GM19099 (cell line): ENCODE measurements at regions not wholly inside any gene's neighbourhood (a gene's known extent, or its start where the extent isn't known, plus 50 kb on each side); places are given as distances from the start of the nearest gene placed in this dataset.

ENCODE experiments used
- POLR2A ChIP-seq: IDR thresholded peaks from 3 replicates; pipeline ENCODE4 v1.6.1; 2011; ENCODE audit warnings: low read depth; ENCODE audit not compliant: insufficient read length; ENCODE audit errors: extremely low read depth

GRCh38 chr22:49325531-49326395, 501.9 kb downstream of the BRD1 start:
- no peak for TF ChIP-seq POLR2A

- no peak for TF ChIP-seq POLR2A
Measured at GRCh38 chr22:49324527-49325491, 502.9 kb downstream of the BRD1 start.

DNA sequence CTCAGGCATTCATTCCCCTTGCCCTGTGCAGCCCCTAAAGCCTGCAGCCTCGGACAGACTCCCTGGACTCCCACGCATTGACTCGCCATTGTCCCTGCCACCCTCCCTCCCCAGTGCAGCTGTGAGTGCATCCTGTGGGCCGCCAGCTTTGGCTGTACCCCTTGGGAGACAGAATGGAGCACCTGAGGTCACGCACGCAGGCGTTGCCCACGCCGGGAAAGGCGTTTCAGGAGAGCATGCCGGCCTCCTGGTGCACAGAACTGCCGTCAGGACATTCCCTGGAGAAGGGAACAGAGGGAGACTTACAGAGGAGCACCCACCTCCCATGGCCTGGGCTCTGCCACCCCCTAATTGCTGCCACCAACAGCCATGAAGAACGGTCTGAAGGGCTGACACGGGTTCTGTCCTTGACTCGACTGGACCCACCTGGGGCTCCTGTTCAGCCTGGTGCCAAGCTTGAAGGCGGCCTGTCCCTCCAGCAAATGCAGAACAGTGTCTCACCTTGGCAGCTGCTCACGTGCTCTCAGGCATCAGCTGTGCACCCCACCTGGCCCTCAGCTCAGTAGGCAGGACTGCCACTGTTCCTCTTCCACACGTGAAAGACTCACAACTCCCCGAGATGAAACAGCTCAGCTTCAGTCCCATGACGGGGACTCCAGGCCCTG, 503.8 kb downstream of the BRD1 start:
- TF ChIP-seq POLR2A, result no peak

GRCh38 chr22:49322861-49323622, 504.6 kb downstream of the BRD1 start:
- TF ChIP-seq POLR2A, result no peak

GRCh38 chr22:49322231-49322630, 505.4 kb downstream of the BRD1 start:
- no peak for TF ChIP-seq POLR2A

GRCh38 chr22:49321477-49322055, 506.1 kb downstream of the BRD1 start:
- no peak for TF ChIP-seq POLR2A

DNA sequence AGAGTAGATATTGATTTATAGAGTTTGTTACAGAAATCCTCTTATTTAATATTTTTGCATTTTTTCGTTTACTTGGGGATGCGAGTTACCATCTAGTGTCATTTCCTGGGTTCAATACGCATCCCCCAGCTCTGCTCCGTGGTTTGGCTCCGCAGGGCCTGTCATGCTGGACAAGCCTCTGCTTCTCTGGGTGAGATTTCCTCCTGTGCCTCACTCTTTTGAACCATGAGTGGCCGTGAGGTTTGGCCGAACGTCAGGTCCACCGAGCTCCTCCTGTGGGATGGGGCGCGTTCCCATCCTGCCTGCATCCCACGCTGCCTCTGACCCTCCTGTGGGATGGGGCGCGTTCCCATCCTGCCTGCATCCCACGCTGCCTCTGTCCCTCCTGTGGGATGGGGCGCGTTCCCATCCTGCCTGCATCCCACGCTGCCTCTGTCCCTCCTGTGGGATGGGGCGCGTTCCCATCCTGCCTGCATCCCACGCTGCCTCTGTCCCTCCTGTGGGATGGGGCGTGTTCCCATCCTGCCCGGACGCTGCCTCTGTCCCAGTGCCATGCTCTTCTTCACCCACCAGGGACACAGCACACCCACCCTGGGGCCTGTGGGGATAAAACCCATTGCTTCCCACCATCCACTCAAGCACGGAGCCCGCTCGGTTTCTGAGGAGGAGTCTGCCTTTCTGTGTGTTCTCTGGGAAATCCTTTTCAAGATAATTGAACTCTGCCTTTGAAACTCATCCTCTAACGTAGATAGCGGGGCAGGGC, 506.8 kb downstream of the BRD1 start:
- no peak for TF ChIP-seq POLR2A

DNA sequence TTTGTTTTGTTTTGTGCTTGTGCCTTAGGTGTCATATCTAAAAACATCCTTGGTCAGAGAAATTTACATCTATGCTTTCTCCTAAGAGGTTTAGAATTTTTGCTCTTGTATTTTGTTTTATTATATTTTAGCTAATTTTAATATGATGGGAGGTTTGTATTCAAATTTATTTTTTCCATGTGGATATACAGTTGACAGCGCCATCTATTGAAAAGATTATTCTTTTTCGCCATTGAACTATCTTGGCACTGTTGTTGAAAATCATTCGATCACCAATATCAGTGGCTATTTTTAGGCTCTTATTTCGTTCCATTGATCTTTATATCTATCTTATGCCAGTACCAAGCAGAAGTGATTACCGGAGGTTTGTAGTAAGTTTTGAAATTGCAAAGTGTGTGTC, 510.3 kb downstream of the BRD1 start:
- no peak for TF ChIP-seq POLR2A

- TF ChIP-seq POLR2A, result no peak
Measured at GRCh38 chr22:49312601-49313000, 515.1 kb downstream of the BRD1 start.

- no peak for TF ChIP-seq POLR2A
Measured at GRCh38 chr22:49310354-49310753, 517.3 kb downstream of the BRD1 start.

DNA sequence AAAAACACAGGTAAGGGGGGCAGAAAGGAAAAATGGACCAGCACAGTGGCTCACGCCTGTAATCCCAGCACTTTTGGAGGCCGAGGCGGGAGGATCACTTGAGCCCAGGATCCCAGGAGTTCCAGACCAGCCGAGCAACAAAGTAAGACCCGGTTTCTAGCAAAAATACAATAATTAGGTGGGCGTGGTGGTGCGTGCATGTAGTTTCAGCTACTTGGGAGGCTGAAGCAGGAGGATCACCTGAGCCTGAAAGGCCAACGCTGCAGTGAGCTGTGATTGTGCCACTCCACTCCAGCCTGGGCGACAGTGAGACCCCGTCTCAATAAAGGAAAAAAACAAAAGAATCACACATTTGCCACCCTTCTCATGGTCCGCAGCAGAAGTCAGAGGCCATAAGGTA, 519.4 kb downstream of the BRD1 start:
- TF ChIP-seq POLR2A, result no peak

DNA sequence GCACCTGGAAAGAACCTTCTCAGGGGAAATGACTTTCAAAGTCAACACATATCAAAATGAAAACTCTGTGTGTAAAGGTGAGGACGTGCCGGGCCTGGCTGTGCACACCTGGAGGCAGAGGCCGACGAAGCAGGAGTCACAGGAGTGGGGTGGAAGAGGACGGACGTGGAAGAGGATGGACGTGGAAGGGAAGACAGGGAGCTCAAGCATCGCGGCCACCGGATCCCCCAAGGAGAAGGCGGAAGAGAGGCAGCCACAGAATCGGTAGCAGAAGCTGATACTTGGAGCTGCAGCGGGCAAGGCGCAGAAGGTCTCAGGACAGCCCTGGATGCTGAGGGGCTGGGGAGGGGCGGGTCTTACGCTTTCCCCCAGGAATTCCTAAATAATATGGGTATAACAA, 519.8 kb downstream of the BRD1 start:
- TF ChIP-seq POLR2A, result no peak

DNA sequence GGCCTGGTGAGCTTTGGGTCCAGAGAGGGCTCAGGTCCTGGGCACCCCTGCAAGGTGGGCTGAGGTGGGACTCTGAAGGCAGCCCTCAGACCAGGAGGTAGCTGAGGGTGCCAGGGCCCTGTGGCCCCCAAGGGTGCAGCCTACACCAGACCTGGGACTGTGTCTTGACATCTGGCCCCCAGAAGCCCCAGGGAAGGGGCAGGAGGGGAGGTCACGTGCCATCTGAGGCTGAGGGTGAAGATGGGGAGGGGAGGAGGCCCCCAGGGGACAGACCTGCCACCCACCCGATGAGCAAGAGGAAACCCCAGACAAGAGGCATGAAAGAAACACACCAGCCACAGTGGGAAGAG, 520.2 kb downstream of the BRD1 start:
- TF ChIP-seq POLR2A, result no peak

GRCh38 chr22:49306632-49307480, 520.8 kb downstream of the BRD1 start:
- TF ChIP-seq POLR2A, result no peak
